ENCODE measurements at regions not wholly inside any gene's neighbourhood (a gene's known extent, or its start where the extent isn't known, plus 50 kb on each side); places are given as distances from the start of the nearest gene placed in this dataset.

DNA sequence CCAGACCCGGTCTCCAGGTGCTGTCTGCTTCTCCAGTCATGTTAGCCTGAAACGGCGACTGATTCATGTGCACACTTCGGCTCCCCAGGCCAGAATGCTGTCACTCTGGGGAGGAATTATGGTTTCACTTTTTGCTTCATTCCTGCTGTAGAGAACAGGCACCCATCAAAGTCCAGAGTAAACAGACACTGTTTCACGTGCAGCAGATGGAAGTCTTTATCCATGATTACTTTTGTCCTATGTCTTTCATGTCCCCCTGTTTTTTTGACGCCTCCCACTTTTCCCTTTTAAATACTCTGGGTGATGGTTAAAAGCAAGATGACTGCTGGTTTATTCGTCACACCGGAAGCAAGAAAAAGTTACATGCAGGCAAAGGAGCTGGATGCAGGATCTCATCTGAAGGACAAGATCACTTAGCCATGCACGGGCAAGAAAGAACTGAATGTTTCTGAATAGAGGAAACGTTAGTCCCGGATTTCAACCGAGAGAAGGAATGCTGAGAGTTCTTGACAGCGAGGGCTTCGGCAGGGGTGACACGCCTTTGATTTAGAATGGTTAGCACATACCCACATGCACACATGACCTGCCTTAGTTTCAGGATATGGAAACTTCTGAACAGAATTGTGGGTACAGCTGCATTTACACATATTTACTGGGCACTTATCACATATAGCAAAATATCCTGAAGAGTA is 250.0 kb upstream of the KLF6 start:
- DNase-seq, result peak; percentile 29

DNA sequence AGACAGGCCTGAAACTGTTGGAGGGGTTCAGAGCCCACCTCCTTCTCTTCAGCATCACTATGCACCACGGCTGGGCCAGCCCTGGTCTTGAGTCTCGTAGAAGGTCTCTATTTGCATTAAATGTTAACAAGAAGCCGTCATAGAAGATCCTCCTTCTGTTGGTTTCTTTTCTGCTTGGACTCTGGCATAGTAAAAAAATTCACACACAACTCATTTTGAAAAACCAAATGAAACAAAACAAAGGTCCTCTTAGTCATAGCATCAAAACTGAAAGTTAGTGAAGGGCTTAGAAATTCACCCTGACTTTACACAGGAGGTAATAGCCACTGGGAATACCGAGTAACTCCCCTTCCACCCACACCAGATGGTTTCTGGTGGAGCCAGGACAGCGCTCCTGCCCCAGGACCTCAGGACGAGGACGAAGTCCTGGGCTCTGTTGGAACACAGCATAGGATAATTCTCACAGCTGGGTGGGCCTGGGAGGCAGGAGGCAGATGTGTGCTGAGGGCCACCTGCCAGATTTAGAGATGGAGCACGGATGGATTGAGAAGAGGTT is 248.4 kb upstream of the KLF6 start:
- peak; percentile 44 for DNase-seq

DNA sequence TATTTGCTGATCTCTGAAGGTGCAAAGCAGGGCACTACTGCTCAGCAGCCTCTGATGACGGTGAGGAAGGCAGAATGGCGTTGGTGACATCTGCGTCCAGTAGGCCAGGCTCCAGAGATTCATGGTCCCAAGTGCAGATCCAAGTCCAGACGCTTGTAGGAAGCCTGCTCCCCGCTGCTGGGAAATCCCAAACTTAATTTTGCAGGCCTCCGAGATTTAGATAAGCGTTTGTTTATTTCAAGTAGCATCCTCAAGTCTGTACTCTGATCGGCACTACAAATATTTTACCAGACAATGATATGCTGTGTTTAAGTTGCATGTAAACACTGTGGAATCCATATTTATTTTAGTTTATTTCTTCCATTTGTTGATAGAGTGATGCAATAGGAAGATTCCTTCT is 244.9 kb upstream of the KLF6 start:
- no peak for DNase-seq

DNA sequence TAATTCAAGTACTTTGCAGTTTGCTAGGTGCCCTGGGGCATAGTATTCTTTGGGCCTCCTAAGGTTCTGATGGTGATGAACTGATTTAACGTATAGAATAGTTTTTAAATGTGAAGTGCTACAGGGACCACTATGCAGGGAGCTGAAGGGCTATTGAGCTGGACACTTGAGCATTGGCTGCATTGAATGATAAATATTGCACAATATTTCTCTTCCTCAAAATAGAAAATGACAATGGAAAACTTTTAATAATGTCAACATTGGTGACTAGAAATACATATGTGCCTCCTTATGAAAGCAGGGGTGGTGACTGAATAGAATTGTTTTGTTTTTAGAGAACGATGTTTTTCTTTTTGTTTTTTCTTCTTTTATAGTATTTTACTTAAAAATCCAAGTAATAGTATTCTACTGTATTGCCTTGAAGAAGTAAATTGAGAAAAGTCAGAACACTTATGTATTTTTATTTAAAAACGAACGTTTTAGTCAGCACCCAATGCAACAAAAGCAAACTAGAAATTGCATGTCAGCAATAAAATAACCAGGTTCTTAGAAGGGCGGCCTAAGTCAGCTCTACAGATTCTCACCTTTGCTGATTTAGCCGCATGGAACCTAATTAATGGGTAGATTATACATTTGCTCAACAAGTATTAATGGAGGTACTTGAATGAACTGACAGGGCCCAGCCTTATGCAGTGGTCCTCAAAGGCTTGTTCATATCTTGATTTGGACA is 244.0 kb upstream of the KLF6 start:
- no peak for DNase-seq

DNA sequence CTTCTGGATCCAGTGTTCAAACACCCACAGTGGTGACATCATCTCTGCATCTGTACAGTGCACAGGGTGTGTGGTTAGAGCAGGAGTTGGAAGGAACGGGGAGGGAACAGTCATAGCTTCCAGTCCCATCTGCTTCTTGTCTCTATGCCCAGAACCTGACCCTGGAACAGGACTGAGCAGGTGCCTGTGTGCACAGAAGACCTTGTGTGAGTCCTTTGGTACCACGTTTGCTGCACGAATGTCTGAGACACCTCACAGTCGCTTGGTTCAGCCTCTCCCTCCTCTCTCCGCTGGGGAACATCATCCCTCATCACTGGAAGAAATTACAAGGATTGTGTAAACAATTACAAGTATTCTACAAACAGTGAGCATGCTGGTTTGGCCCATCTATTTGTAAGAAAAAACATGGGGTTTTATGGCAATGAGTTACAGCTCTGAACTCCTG is 243.0 kb upstream of the KLF6 start:
- no peak for DNase-seq

DNA sequence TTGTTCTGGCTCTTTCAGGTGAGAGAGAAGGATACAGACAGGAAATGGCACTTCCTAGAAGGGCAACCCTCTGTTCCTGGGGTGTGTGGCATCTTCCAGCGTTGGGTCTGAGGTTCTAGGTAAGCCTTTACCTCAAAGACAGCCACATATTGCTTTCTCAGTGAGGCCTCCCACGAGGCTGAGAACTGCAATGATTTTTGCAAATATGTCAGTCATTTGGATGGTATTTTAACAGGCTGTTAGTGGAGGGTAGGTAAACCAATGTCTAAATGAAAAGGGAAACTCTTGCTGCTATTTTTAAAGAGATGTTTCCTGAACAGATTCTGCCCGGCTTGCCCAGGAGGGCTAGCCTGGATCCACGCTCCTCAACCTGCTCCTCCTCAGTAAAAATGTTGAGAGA is 240.3 kb upstream of the KLF6 start:
- no peak for DNase-seq

DNA sequence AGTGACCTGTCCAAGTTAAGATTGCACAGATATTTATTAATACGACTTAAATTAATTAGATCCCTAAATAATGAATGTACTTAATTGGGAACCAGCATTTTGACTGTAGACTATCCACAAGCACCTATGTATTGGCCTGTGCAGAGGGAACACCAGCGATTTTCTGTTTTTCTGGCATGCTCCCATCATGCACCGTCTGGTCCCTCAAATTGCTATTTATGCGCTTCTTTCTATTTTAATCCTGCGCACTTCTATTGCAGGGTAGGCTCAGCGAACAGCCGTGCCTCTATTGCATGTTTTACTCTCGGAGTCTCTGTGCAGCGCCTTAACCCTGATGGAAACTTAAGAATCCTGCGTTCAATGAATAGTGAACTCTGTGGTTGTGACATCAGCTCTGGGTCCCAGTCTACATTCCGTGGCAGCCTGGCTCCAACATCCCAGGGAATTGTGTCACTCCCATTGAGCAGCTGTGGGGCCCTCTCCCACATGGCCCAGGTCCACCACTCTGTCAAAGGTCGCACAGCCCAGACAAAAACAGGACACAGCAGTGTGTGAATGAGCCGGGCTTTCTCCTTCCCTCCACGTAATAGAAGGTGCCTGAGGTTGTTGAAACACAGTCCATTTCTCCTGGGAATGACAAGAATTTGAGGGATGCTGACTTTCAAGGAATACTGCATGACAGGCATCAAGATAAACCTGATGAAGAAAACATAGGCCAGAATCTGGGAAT is 239.7 kb upstream of the KLF6 start:
- DNase-seq, result no peak

DNA sequence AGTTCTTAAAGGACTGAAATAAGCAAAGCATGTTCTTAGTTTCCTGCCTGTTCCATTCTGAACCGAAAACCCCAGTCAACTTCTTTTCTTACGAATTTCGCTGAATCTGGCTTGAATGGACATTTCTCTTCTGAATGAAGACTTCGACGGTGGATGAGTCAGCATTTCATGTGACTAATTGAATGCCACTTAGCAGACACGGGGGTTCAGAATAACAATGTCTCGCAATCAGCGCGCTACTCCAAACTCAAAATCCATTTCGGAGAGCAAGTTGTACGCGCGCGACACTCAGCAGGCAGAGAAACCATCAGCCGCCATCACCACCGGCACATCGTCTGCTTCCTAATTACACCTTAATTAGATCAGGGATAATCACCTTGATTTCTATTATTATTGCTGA is 239.0 kb upstream of the KLF6 start:
- no peak for DNase-seq

DNA sequence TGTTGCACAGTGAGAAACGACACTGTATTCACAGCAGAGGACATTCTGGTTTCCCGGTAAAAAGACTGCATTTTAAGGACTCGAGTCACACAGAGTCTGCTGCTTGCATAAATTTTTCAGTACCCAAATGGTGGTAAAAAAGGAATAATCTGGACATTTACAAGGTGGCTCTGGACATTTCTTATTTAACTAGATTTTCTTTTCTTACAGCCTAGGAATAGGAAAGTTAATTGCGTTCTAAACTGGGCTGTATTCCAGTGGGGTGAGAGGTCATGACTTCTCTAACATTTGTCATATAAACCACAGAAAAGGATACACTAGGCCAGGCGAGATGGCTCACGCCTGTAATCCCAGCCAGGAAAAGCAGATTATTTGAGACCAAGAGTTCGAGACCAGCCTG is 237.5 kb upstream of the KLF6 start:
- no peak for DNase-seq

DNA sequence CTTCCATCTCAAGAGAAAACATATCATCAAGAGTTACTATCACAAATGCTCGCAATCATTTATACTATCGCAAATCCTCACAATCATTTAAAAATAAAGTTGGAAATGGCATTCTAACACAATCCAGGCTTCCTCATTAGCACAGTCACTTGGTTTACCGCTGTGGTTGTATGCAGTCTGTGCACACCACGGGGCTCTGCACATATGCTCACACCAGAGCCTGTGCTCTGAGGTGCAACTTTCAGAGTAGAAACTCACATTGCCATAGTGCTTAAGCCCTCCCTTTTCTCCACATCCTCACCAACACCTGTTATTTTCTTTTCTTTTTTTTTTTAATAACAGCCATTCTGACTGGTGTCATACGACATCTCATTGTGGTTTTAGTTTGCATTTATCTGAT is 235.6 kb upstream of the KLF6 start:
- no peak for DNase-seq

DNA sequence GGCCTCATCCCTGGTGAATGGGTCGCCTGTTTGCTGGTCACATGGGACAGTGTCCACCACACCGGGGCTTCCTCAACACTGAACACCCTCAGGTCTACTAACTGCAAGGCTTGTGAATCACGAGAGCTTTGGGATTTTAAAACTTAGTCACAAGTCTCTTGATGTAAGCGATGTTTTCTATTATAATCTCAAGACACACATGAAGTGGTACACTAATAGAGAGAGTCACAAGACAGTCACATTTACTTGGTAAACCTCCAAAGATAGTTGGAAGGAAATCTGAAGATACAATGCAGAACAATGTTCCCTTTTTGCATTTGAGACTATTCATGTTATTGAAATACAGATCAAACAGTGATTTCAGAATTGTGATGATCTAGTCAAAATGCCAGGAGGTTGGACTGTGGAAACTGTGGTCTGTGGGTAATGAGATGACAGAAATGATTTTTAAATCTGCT is 233.1 kb upstream of the KLF6 start:
- no peak for DNase-seq

DNA sequence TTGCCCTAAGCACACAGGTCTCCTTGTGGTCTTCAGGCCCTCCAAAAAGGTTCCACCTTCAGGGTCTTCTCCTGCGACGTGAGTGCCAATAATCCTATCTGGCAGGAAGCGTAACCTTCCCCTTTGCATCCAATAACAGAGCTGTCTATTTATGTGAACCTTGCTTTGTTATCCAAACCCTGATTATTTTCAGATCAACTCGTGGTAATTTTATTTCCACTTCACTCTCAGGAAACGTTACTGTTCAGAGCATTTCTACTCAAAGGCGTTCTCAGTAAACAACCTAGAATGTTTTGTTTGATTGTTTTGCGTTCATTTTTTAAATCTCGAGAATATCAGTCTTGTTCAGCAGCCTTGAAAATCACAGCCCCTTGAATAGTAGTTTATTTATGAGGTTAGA is 232.3 kb upstream of the KLF6 start:
- no peak for DNase-seq

DNA sequence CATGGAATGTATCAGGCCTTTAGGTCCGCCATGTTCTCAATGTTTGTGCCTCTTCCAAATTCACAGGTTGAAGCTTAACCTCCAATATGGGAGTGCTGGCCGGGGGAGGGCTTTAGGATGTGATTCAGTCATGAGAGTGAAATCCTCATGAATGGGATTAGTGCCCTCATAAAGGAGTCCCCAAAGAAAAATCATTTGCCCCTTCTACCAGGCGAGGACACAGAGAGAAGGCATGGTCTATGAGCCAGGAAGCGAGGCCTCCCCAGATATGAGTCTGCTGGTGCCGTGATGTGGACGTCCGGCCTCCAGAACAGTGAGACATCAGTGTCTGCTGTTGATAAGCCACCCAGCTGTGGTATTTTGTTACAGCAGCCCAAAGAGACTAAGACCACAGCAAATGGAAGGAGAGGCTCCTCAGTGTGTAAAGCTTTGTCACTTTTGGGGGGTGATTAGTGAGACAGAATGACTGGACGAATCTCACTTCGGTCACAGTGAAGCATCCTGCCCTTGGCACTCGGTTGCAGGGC is 231.3 kb upstream of the KLF6 start:
- no peak for DNase-seq

DNA sequence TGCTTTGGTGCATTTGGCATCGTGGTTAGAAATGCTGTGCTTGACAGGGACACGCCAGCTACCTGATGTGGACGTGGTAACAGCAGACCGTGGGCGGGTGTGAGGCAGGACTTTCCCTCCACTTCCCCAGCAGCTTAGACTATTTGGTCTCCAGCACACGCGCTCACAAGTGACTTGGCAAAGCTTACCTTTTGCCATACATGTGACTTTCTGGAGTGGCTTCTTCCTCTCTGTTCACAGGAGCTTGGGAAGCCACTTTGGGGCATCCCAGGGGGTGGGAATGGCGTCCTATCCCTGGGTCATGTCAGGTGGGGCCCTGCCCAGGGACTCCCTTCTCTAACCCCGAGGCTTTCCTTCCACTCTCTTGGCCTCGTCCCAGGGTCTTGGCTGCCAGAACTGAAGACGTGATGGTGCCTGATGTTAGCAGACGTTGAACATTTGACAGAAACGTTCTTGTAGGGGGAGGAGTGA is 228.7 kb upstream of the KLF6 start:
- peak; percentile 38 for DNase-seq

DNA sequence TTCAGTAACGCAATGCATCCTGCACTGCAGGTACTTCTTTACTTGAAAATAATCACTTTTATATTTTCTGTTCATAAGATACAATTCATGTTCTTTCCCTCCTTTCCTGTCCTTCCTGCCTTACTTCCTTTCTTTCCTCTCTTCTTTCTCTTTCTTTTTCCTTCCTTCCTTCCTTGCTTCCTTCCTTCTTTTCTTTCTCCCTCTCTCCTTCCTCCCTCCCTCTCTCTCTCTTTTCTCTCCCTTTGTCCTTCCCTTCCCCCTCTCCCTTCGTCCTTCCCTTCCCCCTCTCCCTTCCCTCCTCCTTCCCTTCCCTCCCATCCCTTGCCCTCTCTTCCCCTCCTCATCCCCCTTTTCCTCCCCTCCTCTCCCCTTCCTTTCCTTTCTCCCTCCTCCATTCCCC is 227.8 kb upstream of the KLF6 start:
- DNase-seq, result no peak

DNA sequence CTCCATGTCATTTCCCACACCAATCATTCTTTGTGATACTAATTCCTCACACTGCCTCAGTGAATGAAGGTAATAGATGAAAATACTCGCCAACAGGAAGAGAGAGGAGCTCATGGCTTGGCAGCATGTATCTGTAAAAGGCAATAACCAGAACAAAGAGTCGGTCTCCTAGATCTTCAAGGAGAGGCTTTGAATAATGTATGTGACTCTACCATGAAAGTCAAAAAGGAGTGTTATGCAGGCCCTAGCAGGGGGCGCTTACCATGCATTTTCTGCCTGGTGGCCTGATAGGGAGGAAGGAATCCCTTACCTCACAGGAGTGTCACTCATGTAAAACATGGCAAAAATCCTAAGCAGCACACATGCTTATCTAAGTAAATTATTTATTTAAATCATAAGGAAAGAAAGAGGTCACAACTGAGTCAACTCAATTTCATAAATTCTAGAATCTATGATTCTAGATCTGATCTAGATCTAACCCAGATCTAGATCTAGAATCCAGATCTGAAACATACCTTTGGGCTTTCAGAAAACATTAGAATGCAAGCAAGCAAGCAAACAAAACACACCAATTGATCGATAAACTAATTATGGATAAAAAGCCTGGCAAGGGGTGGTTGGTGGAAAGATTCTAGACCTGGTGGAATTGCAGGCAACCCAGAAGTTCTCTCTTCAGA is 226.3 kb upstream of the KLF6 start:
- DNase-seq, result no peak

DNA sequence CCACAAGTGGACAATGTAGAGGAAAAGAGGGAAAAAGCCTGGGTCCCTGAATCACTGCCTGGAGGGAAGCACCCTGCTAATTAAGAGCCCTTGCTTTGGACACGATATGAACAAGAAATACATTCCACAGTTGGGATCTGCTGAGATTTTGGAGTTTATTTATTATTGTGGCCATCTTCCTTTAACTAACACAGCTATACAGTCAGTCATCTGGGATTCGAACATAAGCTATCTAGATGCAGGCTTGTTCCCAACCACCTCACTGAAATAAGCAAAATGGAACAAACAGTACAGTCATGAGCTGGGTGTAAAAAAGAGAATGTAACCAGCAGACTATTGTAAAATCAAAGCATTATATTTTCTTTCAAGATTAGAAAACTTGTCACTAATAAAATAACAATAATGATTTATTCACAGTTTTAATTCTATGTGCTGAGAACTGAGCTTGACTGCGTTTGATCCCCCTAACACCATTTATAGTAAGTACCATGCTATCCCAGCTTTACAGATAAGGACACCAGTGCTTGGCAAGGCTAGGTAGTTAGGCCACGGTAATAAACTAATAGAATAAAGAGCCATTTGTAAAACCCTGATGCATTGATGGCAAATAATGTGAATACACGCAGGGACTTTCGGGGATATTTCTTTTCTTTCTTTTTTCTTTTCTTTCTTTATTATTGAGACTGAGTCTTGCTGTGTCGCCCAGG is 223.8 kb upstream of the KLF6 start:
- DNase-seq, result no peak

DNA sequence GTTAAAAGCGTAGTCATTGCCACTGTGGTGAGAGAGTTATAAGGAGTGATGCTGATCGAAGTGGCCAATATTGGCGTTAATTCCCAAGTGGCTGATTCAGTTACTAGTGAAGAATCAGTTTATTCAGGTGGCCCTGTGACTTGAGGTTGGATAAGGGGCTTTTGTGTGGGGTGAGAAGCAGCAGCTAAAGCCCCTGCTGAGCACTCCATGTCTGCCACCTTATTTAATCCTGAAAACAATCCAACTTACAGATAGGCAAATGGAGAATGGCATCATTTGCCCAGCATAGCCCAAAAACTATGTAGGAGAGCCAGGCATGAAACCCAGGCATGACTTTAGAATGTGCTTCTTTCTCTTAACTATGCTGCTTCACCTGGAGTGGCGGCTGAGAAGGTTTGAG is 222.8 kb upstream of the KLF6 start:
- DNase-seq, result no peak

DNA sequence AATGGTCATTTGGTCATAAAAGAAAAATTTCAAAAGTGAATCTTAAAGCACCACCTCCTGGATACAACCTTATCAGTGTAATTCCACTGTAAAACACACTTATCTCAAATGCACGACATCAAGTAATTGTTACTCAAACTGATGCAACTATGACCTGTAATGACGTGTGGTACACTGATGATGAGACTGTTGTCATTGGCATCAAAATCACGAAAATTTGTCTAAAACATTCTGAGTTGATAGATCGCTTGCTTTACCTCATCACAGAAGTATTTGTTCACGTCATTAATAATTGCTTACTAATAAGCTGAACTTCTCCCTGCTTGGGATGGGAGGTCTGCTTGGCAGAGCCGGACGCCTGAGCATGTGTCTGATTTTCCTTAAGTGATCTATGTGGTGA is 221.8 kb upstream of the KLF6 start:
- DNase-seq, result no peak

DNA sequence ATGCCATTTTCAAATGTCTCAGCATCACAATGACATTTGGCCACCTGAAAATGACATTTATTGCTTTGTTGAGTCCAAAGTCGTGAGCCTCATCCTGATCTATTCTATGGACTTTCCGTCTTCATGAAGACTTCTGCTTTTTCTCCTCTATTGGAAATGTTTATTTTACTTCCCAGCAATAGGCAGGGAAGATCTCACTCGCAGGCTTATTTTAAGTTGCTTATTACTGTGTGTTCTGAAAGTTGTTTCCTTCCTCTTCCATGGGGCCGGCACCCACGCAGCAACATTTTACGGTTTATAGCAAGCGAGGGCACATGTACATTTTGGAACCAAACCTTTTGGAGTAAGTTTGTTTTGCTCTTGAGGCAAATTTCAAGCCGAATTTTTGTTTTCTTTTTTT is 221.0 kb upstream of the KLF6 start:
- DNase-seq, result no peak

DNA sequence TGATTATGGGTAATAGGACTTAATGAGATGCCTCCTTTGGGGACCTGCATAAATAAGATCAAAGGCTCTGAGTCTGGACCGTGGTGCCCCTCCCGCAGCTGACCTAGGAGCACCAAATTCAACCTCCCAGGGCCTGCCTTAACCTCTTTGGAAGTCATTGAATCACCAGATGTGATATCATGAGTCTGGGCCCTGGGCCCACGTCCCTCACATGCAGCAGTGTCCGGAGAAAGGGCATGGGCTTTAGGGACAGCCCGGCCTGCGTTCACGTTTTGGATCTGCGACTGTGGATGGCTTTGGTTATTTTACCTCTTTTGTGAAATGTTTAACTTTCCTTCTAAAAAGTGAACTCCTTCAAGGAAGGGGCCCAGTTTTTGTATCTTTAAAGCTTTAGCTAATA is 220.0 kb upstream of the KLF6 start:
- DNase-seq, result no peak

DNA sequence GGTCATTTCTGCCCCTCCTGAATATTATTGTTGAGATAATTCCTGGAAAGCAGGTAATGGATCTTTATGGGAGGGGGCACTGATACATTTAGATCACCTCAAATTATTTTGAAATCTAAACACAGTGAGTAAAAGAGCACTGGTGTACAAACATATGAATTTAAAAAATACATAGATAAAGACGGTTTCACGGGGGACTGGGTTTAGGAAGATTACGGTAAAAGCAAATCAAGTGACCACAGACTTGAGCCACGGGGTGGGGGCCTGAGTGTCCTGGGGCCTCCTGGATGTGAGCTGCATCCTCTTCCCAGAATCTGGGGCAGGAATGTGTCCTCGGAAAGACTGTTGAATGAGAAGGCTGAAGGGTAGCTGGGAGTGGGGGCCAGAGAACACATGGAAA is 219.1 kb upstream of the KLF6 start:
- DNase-seq, result no peak

Measured in CD4-positive, alpha-beta T cell treated with Interleukin-4 for 4 hours (primary cell).